ENCODE measurements at regions not wholly inside any gene's neighbourhood (a gene's known extent, or its start where the extent isn't known, plus 50 kb on each side); places are given as distances from the start of the nearest gene placed in this dataset.

- H3K4me3 ChIP-seq (ENCODE audit: low read length) = no peak overlapping the region
- no peak for TF ChIP-seq CTCF (conservative IDR thresholded peaks at IDR 0.05; ENCODE audit: low read length)
- DNase-seq (ENCODE audit: low read depth) = peak; percentile 16
These were observed 145.1 kb downstream of the SIPA1L2 start for GRCh38 chr1:232484856-232485255.

GRCh38 chr1:232483826-232484225 is 146.1 kb downstream of the SIPA1L2 start:
- TF ChIP-seq CTCF (conservative IDR thresholded peaks at IDR 0.05; ENCODE audit: low read length) = no peak
- no peak overlapping the region for H3K4me3 ChIP-seq (ENCODE audit: low read length)
- DNase-seq (ENCODE audit: low read depth) = no peak

- TF ChIP-seq CTCF (conservative IDR thresholded peaks at IDR 0.05; ENCODE audit: low read length) = no peak
- no peak for DNase-seq (ENCODE audit: low read depth)
- H3K4me3 ChIP-seq (ENCODE audit: low read length) = no peak overlapping the region
These were observed 148.8 kb downstream of the SIPA1L2 start for GRCh38 chr1:232481091-232481490.

DNA sequence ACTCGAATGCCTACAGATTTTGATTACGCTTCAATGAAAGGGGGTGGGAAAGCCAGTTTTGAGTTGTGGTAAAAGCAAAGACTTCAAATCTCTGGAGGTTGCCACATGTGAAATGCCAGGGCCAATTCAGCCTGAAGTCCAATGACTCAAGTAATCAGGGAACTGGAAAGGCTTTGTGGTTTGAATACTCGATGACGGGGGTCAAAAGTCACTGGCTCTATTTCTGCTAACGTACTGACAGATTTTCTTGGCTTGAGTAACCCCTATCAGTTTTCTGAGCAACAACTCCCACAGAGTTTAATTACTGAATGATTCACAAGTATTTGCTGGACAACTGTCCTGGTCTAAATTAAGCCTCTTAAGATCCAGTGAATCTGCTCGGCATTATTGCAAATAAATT is 152.2 kb downstream of the SIPA1L2 start:
- TF ChIP-seq CTCF (conservative IDR thresholded peaks at IDR 0.05; ENCODE audit: low read length) = no peak
- DNase-seq (ENCODE audit: low read depth) = peak; percentile 94
- H3K4me3 ChIP-seq (ENCODE audit: low read length) = no peak overlapping the region

GRCh38 chr1:232476538-232476950 is 153.4 kb downstream of the SIPA1L2 start:
- H3K4me3 ChIP-seq (ENCODE audit: low read length) = no peak overlapping the region
- no peak for TF ChIP-seq CTCF (conservative IDR thresholded peaks at IDR 0.05; ENCODE audit: low read length)
- peak; percentile 51 for DNase-seq (ENCODE audit: low read depth)

DNA sequence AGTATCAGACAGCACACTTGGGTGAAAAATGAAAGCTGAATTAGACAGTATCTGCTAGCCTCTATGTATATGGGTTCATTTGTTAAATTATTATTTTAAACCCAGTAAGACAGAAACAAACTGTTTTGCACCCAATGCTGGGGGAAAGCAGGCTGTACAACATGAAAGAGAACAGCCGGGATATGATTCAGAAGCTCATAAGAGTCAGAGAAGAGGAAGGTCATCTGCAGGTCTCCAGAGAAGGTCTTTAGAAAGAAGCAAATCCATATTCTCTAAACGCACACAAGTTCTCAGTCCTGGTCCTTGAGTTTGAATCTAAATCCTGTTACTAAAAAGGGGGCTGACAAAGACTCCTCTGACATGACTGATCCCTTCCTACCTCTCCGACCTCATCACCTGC is 155.1 kb downstream of the SIPA1L2 start:
- DNase-seq (ENCODE audit: low read depth) = no peak
- TF ChIP-seq CTCF (conservative IDR thresholded peaks at IDR 0.05; ENCODE audit: low read length) = no peak

GRCh38 chr1:232473900-232474299 is 156.0 kb downstream of the SIPA1L2 start:
- no peak overlapping the region for H3K4me3 ChIP-seq (ENCODE audit: low read length)
- no peak for TF ChIP-seq CTCF (conservative IDR thresholded peaks at IDR 0.05; ENCODE audit: low read length)
- no peak for DNase-seq (ENCODE audit: low read depth)

More for the DNA sequence above, 155.1 kb downstream of the SIPA1L2 start:
- no peak overlapping the region for H3K4me3 ChIP-seq (ENCODE audit: low read length)
